ENCODE measurements at regions not wholly inside any gene's neighbourhood (a gene's known extent, or its start where the extent isn't known, plus 50 kb on each side); places are given as distances from the start of the nearest gene placed in this dataset.

GRCh38 chr12:107459641-107460040 lies 226.0 kb upstream of the PWP1 start:
- no peak for TF ChIP-seq CTCF (IDR thresholded peaks at IDR 0.05; ENCODE audit: insufficient read depth, low read depth, low read length)
- H3K4me3 ChIP-seq (ENCODE audit: low read depth, low read length): no peak overlapping the region
- DNase-seq (ENCODE audit: low read depth): no peak

GRCh38 chr12:107461222-107461975 lies 224.2 kb upstream of the PWP1 start:
- no peak for TF ChIP-seq CTCF (IDR thresholded peaks at IDR 0.05; ENCODE audit: insufficient read depth, low read depth, low read length)
- DNase-seq (ENCODE audit: low read depth): peak; percentile 17
- no peak overlapping the region for H3K4me3 ChIP-seq (ENCODE audit: low read depth, low read length)

GRCh38 chr12:107462428-107463332 lies 222.9 kb upstream of the PWP1 start:
- no peak overlapping the region for H3K4me3 ChIP-seq (ENCODE audit: low read depth, low read length)
- no peak for TF ChIP-seq CTCF (IDR thresholded peaks at IDR 0.05; ENCODE audit: insufficient read depth, low read depth, low read length)

GRCh38 chr12:107464644-107465043 lies 221.0 kb upstream of the PWP1 start:
- no peak for DNase-seq (ENCODE audit: low read depth)
- TF ChIP-seq CTCF (IDR thresholded peaks at IDR 0.05; ENCODE audit: insufficient read depth, low read depth, low read length): no peak
- H3K4me3 ChIP-seq (ENCODE audit: low read depth, low read length): no peak overlapping the region

More at GRCh38 chr12:107462428-107463332, 222.9 kb upstream of the PWP1 start:
- DNase-seq (ENCODE audit: low read depth): no peak

- TF ChIP-seq CTCF (IDR thresholded peaks at IDR 0.05; ENCODE audit: insufficient read depth, low read depth, low read length): no peak
- DNase-seq (ENCODE audit: low read depth): no peak
- no peak overlapping the region for H3K4me3 ChIP-seq (ENCODE audit: low read depth, low read length)
These were observed 220.0 kb upstream of the PWP1 start for GRCh38 chr12:107465625-107466024.

GRCh38 chr12:107467716-107468115 lies 217.9 kb upstream of the PWP1 start:
- no peak for DNase-seq (ENCODE audit: low read depth)

More at GRCh38 chr12:107467716-107468115, 217.9 kb upstream of the PWP1 start:
- no peak overlapping the region for H3K4me3 ChIP-seq (ENCODE audit: low read depth, low read length)
- no peak for TF ChIP-seq CTCF (IDR thresholded peaks at IDR 0.05; ENCODE audit: insufficient read depth, low read depth, low read length)

Measured in fibroblast of villous mesenchyme (primary cell).